CD4-positive, CD25-positive, alpha-beta regulatory T cell (primary cell): ENCODE measurements at regions not wholly inside any gene's neighbourhood (a gene's known extent, or its start where the extent isn't known, plus 50 kb on each side); places are given as distances from the start of the nearest gene placed in this dataset.

Source experiments
- ATAC-seq, 2 donors: fragments of 150-1000 bp; cut with Tn5 transposase; one replicate each; pipeline ENCODE4 v1.10.0; 2021; ENCODE audit warnings: low read depth in 2 of 2, moderate number of reproducible peaks in 2 of 2, moderate library complexity in 1 of 2
- DNase-seq, 3 donors: peaks; one replicate each; pipeline versions ENCODE4 v3.0.0 to v3.0.0-alpha.2; 2012 to 2022; ENCODE audit warnings: mixed read lengths in 1 of 3
- H3K27ac ChIP-seq: one replicate; pipeline ENCODE4 v1.7.0; 2013; ENCODE audit warnings: mild to moderate bottlenecking, low read length; ENCODE audit not compliant: insufficient read depth, poor library complexity, severe bottlenecking
- H3K27me3 ChIP-seq: one replicate; pipeline ENCODE4 v1.7.0; 2013; ENCODE audit warnings: low read length; ENCODE audit not compliant: control insufficient read depth, insufficient read depth
- H3K36me3 ChIP-seq: one replicate; pipeline ENCODE4 v1.7.0; 2013; ENCODE audit warnings: mild to moderate bottlenecking, low read length, moderate library complexity; ENCODE audit not compliant: control insufficient read depth, insufficient read depth
- H3K4me1 ChIP-seq: 2 replicates; pipeline ENCODE4 v1.7.0; 2013; ENCODE audit warnings: mild to moderate bottlenecking, low read length; ENCODE audit not compliant: insufficient read depth, control insufficient read depth, poor library complexity, severe bottlenecking
- H3K4me3 ChIP-seq: one replicate; pipeline ENCODE4 v1.7.0; 2013; ENCODE audit warnings: low read depth, mild to moderate bottlenecking, low read length, moderate library complexity
- H3K9me3 ChIP-seq, 2 experiments: 1 replicate in 1 of 2; 2 replicates in 1 of 2; pipeline ENCODE4 v1.7.0; 2013; ENCODE audit warnings: low read length in 2 of 2, mild to moderate bottlenecking in 1 of 2, moderate library complexity in 1 of 2; ENCODE audit not compliant: control insufficient read depth in 2 of 2
- H3K27ac Mint-ChIP-seq, 3 donors: one replicate each; pipeline ENCODE4 v1.8.0; 2020 to 2022; ENCODE audit warnings: mild to moderate bottlenecking in 3 of 3, mixed read lengths in 3 of 3, moderate library complexity in 2 of 3
- H3K27me3 Mint-ChIP-seq: one replicate; pipeline ENCODE4 v1.8.0; 2022; ENCODE audit warnings: mild to moderate bottlenecking, mixed read lengths
- H3K36me3 Mint-ChIP-seq: one replicate; pipeline ENCODE4 v1.8.0; 2020; ENCODE audit warnings: mixed read lengths
- H3K4me1 Mint-ChIP-seq, 4 donors: one replicate each; pipeline ENCODE4 v1.8.0; 2020 to 2022; ENCODE audit warnings: mixed read lengths in 4 of 4, mild to moderate bottlenecking in 1 of 4
- H3K4me3 Mint-ChIP-seq, 4 donors: one replicate each; pipeline ENCODE4 v1.8.0; 2020 to 2022; ENCODE audit warnings: mild to moderate bottlenecking in 4 of 4, mixed read lengths in 4 of 4, moderate library complexity in 3 of 4
- H3K9me3 Mint-ChIP-seq, 7 donors: one replicate each; pipeline ENCODE4 v1.8.0; 2020 to 2022; ENCODE audit warnings: mixed read lengths in 7 of 7, mild to moderate bottlenecking in 3 of 7, moderate library complexity in 2 of 7

DNA sequence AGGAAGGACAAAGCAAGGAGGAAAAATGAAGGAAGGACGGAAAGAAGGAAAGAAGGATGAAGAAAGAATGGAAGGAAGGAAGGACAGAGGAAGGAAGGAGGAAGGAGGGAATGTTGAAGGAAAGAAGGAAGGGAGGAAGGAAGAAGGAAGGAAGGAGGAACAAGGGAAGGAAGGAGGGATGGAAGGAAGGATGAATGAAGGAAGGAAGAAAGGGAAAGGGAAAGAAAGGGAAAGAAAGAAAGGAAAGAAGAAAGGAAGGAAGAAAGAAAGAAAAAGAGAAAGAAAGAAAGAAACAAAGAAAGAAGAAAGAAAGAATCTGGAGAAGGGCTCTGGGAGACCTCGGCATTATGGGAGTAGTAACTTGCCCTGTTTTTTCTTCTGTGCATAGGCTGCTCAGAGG lies 70.8 kb upstream of the SHISA3 start:
- H3K36me3 Mint-ChIP-seq = no peaks in the 10 kb centered on the region
- no peaks in the 10 kb centered on the region for H3K9me3 Mint-ChIP-seq
- no peak for DNase-seq
- H3K4me1 ChIP-seq = no peaks in the 10 kb centered on the region
- H3K27me3 Mint-ChIP-seq = no peaks in the 10 kb centered on the region
- H3K4me3 Mint-ChIP-seq = no peak overlapping the region
- H3K27ac ChIP-seq = no peak overlapping the region
- H3K4me1 Mint-ChIP-seq = no peaks in the 10 kb centered on the region
- H3K9me3 ChIP-seq = no peaks in the 10 kb centered on the region
- no peaks in the 10 kb centered on the region for H3K36me3 ChIP-seq
- peaks cover 2% of the 10 kb centered on the region for H3K27me3 ChIP-seq
- no peak overlapping the region for H3K4me3 ChIP-seq
- H3K27ac Mint-ChIP-seq = no peak overlapping the region
- no peak for ATAC-seq

DNA sequence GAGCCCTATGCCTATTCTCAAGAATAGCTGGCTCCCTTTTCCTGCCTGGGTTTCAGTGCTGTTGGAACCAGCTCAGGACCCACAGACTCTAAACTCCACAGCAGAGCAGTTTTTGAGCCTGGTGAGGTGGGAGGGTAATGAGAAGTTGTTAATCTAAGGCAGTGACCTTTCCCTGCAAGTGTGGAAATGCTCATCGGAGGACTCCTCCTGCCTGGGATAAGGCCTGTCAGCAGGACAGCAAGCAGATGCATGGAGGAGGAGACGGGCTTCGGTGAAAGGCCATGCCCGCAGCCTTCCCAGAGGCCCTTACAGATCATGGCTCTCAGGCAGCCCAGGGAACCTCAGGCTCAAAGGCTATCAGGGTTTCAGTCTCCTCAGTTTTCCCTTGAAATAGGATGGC lies 70.0 kb upstream of the SHISA3 start:
- Histone ChIP-seq H3K27ac (no peak overlapping the region), H3K4me1 (no peaks in the 10 kb centered on the region), H3K27me3 (no peaks in the 10 kb centered on the region), H3K36me3 (no peaks in the 10 kb centered on the region), H3K9me3 (no peaks in the 10 kb centered on the region), H3K4me3 (no peak overlapping the region)
- H3K27ac Mint-ChIP-seq = no peak overlapping the region
- H3K27me3 Mint-ChIP-seq = no peaks in the 10 kb centered on the region
- no peak for DNase-seq
- no peak overlapping the region for H3K4me3 Mint-ChIP-seq
- no peaks in the 10 kb centered on the region for H3K36me3 Mint-ChIP-seq
- no peaks in the 10 kb centered on the region for H3K4me1 Mint-ChIP-seq
- ATAC-seq = no peak
- no peaks in the 10 kb centered on the region for H3K9me3 Mint-ChIP-seq

- Mint-ChIP-seq H3K4me1 (no peaks in the 10 kb centered on the region), H3K9me3 (peaks cover 0 to 2% (median 0%) of the 10 kb centered on the region in 7 donors), H3K27me3 (no peaks in the 10 kb centered on the region), H3K27ac (no peak overlapping the region), H3K36me3 (no peaks in the 10 kb centered on the region), H3K4me3 (no peak overlapping the region)
- DNase-seq (no peak), ATAC-seq (no peak)
- Histone ChIP-seq H3K9me3 (no peaks in the 10 kb centered on the region), H3K27me3 (peaks cover 3% of the 10 kb centered on the region), H3K36me3 (no peaks in the 10 kb centered on the region), H3K4me1 (no peaks in the 10 kb centered on the region), H3K4me3 (no peak overlapping the region), H3K27ac (no peak overlapping the region)
These were observed 68.3 kb upstream of the SHISA3 start for GRCh38 chr4:42328978-42329377.

DNA sequence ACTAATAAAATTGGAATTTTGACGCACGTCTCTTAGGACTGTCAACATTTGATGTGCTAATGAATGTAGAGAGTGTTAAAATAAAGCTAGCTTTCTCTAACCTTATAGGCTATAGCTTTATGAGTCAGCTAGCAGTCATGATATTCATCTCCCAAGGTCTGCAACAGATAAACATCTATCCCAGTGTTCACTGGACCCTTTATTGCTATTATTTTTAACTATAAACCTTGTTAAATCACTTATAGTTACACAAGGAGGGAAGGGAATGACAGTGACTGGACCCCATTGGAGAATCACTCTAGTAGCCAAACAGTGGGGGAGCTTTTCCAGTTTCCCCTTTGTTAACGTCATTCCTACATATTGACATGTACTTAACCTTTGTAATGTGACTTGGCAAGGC lies 67.9 kb upstream of the SHISA3 start:
- H3K4me3 Mint-ChIP-seq = no peak overlapping the region
- H3K27ac Mint-ChIP-seq = no peak overlapping the region
- Histone ChIP-seq H3K4me1 (no peaks in the 10 kb centered on the region), H3K36me3 (no peaks in the 10 kb centered on the region), H3K27ac (no peak overlapping the region), H3K4me3 (no peak overlapping the region), H3K27me3 (peaks cover 3% of the 10 kb centered on the region), H3K9me3 (no peaks in the 10 kb centered on the region)
- no peaks in the 10 kb centered on the region for H3K4me1 Mint-ChIP-seq
- DNase-seq (no peak), ATAC-seq (no peak)
- no peaks in the 10 kb centered on the region for H3K36me3 Mint-ChIP-seq
- peaks cover 0 to 2% (median 0%) of the 10 kb centered on the region in 7 donors for H3K9me3 Mint-ChIP-seq
- no peaks in the 10 kb centered on the region for H3K27me3 Mint-ChIP-seq

GRCh38 chr4:42330002-42330592 lies 67.2 kb upstream of the SHISA3 start:
- H3K27ac Mint-ChIP-seq = peak overlapping the region in 1 of 3 donors; percentile 22
- peaks cover 3% of the 10 kb centered on the region for H3K27me3 ChIP-seq
- H3K36me3 Mint-ChIP-seq = no peaks in the 10 kb centered on the region
- H3K27ac ChIP-seq = no peak overlapping the region
- no peaks in the 10 kb centered on the region for H3K4me1 ChIP-seq
- DNase-seq (no peak), ATAC-seq (no peak)
- H3K4me3 Mint-ChIP-seq = no peak overlapping the region
- H3K36me3 ChIP-seq = no peaks in the 10 kb centered on the region
- no peaks in the 10 kb centered on the region for H3K4me1 Mint-ChIP-seq
- no peaks in the 10 kb centered on the region for H3K9me3 ChIP-seq
- no peaks in the 10 kb centered on the region for H3K27me3 Mint-ChIP-seq
- H3K4me3 ChIP-seq = no peak overlapping the region
- H3K9me3 Mint-ChIP-seq = peaks cover 0 to 2% (median 0%) of the 10 kb centered on the region in 7 donors

- no peaks in the 10 kb centered on the region for H3K9me3 ChIP-seq
- no peaks in the 10 kb centered on the region for H3K4me1 ChIP-seq
- H3K36me3 Mint-ChIP-seq = no peaks in the 10 kb centered on the region
- H3K27ac ChIP-seq = no peak overlapping the region
- H3K9me3 Mint-ChIP-seq = peaks cover 0 to 2% (median 0%) of the 10 kb centered on the region in 7 donors
- ATAC-seq (no peak), DNase-seq (no peak)
- no peaks in the 10 kb centered on the region for H3K36me3 ChIP-seq
- H3K27ac Mint-ChIP-seq = no peak overlapping the region
- no peaks in the 10 kb centered on the region for H3K27me3 Mint-ChIP-seq
- H3K27me3 ChIP-seq = peaks cover 3% of the 10 kb centered on the region
- H3K4me3 ChIP-seq = no peak overlapping the region
- H3K4me1 Mint-ChIP-seq = no peaks in the 10 kb centered on the region
- H3K4me3 Mint-ChIP-seq = no peak overlapping the region
These were observed 66.2 kb upstream of the SHISA3 start for GRCh38 chr4:42331040-42331439.

DNA sequence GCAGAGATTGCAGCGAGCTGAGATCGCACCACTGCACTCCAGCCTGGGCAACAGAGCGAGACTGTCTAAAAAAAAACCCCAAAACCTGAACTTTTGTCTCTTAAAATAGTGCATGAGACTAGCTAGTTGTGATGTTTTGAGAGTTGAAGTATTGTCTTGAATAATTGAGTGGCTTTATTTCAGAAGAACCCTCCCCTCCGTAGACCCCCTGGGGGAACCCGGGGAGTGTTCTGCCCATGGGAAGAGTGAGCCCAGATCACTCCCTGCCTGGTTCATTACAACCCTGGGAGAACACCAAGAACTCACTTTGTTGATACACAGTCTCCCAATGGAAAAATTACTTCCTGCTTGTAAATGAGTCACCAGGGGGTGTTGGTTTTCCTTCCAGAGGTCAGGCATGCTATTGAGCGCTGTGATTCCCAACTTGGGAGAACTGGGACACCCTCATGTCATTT lies 65.3 kb upstream of the SHISA3 start:
- Histone ChIP-seq H3K27ac (no peak overlapping the region), H3K4me3 (no peak overlapping the region), H3K9me3 (no peaks in the 10 kb centered on the region), H3K27me3 (peaks cover 3% of the 10 kb centered on the region), H3K36me3 (no peaks in the 10 kb centered on the region), H3K4me1 (no peaks in the 10 kb centered on the region)
- ATAC-seq = no peak
- H3K36me3 Mint-ChIP-seq = no peaks in the 10 kb centered on the region
- H3K4me3 Mint-ChIP-seq = no peak overlapping the region
- H3K4me1 Mint-ChIP-seq = no peaks in the 10 kb centered on the region
- no peaks in the 10 kb centered on the region for H3K27me3 Mint-ChIP-seq
- no peak overlapping the region for H3K27ac Mint-ChIP-seq
- H3K9me3 Mint-ChIP-seq = peaks cover 0 to 2% (median 0%) of the 10 kb centered on the region in 7 donors
- DNase-seq = no peak

DNA sequence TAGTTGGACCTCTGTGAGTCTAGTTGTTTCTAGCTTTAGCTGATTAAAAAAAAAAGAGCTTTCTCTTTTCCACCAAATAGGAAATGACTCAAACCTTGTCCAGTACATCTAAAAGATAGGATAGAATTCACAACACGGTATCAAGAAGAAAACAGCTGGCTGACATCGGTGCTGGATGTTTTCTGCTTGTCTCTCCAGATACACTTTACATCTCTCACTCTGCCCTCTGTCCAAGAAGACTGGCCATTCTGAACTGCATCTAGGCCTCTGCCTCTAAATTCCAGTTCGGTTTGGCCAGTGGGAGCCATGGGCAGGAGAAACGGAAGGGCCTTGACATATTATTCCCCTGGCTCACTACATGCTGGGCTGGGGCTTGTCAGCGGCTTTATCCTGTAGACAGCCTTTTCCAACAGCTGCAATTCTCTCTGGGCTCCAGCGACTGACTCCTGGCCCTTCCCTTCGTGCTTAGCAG lies 57.3 kb upstream of the SHISA3 start:
- no peak overlapping the region for H3K4me3 Mint-ChIP-seq
- no peak for DNase-seq
- H3K4me1 Mint-ChIP-seq = no peaks in the 10 kb centered on the region
- no peak for ATAC-seq
- Histone ChIP-seq H3K4me3 (no peak overlapping the region), H3K36me3 (no peaks in the 10 kb centered on the region), H3K27ac (no peak overlapping the region), H3K9me3 (no peaks in the 10 kb centered on the region), H3K4me1 (no peaks in the 10 kb centered on the region), H3K27me3 (no peaks in the 10 kb centered on the region)
- peaks cover 9% of the 10 kb centered on the region for H3K27me3 Mint-ChIP-seq
- no peaks in the 10 kb centered on the region for H3K36me3 Mint-ChIP-seq
- H3K9me3 Mint-ChIP-seq = peaks cover 0 to 3% (median 0%) of the 10 kb centered on the region in 7 donors
- no peak overlapping the region for H3K27ac Mint-ChIP-seq
